HT1080 (cell line): ENCODE measurements at regions not wholly inside any gene's neighbourhood (a gene's known extent, or its start where the extent isn't known, plus 50 kb on each side); places are given as distances from the start of the nearest gene placed in this dataset.

Source experiments
- DNase-seq: peaks from one replicate; pipeline ENCODE4 v3.0.0-alpha.2; 2015; ENCODE audit warnings: low read depth

DNA sequence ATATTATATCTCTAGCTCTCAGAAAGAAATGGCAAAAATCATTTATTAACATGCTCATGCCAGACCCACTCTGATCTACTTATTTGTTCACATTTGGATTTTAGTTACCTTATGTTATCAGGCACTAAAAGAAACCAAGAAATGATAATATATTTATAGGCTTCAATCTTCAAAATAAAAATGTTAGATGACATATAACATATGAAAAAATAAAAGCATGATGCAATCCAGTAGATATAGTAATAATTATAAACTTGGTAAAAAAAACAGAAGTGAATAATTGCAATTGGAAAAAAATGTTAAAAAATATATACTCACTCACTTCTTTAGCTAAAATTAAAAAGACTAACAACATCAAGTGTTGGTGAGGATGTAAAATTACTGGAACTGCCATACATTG is 248.3 kb upstream of the VRK2 start:
- DNase-seq = no peak

DNA sequence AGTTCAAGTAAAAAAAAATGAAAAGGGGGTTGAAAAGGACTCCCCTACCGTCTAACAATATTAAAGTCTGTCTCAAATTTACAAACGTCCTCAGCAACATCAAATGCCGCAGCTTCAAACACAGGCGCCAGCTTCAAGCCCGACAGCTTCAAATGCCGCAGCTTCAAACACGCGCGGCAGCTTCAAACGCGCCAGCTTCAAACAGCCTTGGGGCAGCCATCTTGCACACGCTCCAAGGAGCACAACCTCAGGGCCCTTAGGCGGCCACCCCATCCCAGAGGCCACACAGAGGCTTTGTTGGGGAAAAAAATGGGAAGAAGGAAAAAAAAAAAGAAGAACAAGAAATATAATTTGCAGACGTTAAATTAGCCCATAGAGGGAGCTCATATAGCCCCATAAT is 244.4 kb upstream of the VRK2 start:
- DNase-seq = no peak

DNA sequence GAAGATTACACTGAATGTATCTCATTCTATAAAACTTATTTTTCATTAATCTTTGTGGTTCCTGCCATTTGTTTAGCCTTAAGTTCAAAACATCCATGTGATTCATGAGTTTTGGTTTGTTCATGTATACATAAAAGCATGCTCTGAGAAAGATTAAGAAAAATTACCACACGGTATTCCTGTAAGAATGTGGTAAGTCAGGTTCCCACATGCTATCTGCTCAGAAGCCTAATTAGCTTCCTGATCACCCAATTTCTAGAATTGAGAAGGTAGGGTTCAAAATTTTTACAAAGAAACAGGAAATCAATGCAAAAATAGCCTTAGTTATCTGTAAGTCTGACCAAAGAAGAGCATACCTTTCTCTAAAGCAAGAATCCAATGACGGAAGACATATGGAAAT is 241.6 kb upstream of the VRK2 start:
- no peak for DNase-seq

DNA sequence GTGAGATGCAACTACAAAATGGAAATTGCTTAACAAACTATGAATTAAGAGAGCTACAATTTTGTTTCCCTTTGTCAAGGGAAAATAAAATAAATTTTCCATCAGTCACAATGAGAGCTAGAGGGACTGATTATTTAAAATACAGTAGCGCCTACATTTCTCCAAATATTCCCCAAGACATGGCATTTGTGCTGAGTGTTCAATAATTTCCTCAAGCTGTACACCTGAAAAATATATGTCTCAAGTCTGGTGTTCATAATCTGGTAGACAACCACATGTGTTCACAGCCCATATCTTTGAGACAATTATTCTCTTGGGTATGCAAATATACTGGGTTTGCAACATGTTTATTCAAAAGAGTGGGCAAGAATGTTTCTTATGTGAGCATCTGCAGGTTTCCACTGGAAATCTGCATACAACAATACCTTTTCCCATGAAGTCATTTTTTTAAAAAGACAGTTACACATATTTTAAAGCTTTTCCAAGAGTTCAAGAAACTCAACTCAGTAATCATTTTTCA is 240.1 kb upstream of the VRK2 start:
- no peak for DNase-seq

DNA sequence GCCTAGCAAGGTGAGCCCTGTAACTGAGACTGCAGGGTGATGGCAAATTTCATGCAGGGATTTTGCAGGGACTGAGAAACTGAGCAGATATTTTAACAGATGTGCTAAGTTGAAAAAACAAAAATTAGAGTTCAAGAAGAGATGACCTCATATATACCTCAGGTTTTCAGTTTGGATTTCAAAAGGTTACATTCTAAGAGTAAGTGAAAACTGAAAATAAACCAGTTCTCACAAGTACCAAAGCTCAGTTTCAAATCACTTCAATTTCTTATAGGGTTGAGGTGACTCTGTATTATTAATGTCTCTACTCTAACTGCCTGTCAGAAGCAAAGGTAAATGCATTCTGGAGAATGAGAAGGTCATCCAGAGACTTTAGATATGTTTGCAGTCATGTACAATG is 237.4 kb upstream of the VRK2 start:
- no peak for DNase-seq

DNA sequence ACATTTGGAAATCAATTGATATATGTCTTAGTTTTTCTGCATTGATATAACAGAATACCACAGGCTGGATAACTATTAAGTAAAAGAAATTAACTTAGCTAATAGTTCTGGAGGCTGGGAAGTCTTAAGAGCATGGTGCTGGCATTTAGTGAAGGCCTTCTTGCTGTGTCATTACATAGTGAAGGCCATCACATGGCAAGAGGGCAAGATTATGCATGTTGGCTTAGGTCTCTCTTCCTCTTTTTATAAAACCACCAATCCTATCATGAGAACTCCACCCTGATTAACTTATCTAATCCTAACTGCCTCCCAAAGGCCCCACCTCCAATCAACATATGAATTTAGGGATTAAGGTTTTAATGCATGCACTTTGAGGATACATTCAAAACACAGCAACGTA is 225.5 kb upstream of the VRK2 start:
- no peak for DNase-seq

DNA sequence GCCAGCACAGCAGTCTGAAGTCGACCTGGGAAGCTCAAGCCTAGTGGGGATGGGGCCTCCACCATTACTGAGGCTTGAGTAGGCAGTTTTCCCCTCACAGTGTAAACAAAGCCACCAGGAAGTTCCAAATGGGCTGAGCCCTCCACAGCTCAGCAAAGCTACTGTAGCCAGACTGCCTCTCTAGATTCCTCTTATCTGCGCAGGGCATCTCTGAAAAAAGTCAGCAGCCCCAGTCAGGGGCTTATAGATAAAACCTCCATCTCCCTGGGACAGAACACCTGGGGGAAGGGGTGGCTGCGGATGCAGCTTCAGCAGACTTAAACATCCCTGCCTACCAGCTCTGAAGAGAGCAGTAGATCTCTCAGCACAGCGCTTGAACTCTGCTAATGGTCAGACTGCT is 218.4 kb upstream of the VRK2 start:
- no peak for DNase-seq

DNA sequence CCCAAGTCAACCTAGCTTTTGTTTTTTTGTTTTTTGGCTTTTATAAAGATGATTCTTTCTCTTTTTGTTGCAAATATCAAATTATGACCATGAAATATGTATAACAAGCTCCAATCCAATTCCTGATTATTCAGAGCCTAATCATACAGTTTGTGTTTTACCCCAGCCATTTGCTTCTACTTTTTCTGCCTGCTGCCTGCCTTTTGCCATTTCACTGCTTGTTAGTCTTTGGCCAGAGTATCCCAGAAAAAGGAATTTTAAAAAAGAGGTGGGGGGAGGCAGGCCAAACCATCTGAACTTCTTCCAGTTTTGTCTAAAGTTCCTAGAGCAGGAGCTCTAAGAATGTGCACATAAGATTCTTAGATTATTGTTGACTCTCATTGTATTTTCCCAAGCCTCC is 211.9 kb upstream of the VRK2 start:
- no peak for DNase-seq

DNA sequence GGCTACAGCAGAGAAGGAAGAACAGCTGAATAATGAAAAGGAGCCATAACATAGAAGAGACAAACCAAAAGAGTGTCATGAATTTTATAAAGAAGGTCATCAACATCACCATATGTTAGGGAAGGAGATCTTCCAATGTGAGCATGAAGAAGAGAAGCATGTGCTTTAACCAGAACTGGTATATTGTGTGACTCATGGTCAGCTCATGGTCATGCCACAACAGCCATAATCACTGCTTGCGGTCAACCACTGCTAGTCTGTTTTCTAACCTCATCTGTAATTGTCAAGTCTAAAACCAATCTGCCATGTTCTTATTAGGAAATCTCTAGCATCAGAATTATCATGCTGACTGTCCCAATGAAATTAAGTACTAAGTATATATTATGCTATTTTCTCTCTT is 204.1 kb upstream of the VRK2 start:
- DNase-seq = peak; percentile 84

DNA sequence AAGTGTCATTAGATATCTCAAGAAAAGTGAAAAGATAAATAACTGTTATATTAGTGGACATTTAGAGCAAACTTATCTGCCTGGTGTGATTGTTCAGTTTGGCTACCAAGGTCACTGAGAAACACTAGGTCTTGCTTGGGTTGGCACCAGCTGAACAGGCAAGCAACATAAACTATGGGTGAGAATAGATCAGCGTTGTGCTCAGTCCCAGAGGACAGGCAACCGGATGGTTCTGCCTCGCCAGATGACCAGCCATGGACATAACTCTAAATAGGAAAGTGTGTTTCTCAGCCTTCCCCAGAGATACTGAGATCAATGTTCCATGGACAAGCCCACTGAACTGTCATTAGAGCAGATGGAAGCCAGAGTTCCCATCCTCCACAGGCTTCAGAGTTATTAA is 203.4 kb upstream of the VRK2 start:
- DNase-seq = no peak

DNA sequence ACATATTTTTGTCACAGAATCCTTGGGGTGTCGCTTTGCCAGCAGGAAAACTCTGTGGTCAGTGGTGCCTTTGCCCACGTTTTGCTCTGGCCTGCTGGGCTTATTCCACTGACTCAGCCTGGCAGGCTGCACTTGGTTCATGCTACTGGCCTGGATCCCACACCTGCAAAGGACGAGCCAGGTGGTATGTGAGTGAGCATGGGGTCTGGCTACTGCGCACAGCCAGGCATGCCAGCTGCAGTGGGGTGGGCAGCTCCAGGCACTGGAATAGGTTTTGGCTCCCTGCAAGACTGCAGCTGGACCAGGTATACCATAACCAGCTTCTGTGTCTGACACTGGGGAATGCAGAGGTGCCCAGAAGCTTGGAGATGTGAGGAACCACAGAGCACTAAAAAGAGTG is 197.9 kb upstream of the VRK2 start:
- no peak for DNase-seq

DNA sequence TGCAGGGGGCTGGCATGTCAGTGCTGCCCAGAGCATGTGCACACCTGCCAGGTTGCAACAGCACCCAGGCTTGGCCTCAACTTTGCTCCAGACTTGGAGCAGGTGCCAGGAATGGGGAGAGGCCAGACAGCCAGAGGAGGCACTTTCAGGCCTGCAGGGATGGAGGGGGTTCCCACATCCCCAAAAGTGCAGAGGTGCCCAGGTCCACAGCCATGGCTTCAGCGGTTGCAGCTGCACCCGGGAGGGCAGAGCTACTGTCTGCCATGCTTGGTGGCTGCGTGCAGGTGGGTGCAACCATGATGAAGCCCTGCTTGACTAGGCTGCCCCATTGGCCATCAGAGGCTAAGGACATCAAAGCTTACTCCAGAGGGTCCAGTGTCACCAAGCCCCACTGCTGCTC is 196.8 kb upstream of the VRK2 start:
- DNase-seq = no peak

DNA sequence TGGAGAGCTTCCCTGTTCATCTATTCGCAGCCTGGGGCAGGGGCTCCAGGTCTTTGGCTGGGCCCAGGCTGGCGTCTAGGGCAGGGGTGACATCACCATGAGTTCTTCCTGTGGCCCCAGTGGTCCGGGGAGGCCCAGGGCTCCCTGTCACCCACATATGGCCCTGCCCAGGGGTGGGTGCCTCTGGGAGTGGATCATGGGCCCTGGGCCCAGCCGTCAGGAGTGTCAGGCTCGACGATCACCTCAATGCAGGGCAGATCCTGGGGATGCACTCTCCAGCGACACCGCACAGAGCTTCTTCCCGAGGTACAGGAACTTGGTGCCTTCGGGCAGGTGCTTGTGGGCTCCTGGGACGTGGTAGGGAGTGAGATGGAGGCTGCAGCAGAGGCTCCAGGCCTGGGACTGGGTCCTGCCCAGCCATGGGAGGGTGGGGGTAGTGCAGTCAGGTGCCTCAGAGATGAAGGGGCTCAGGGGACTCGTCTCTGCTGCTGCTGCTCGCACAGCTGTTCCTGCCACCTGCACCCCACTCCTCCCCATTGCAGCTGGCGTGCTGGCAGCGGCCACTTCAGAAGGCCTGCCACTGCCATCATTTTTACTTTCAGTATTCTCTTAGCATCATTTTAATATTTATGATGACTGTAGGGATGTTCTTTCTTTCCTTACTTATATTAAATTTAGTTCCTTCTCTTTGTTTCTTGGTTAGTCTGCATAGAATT is 196.0 kb upstream of the VRK2 start:
- no peak for DNase-seq

DNA sequence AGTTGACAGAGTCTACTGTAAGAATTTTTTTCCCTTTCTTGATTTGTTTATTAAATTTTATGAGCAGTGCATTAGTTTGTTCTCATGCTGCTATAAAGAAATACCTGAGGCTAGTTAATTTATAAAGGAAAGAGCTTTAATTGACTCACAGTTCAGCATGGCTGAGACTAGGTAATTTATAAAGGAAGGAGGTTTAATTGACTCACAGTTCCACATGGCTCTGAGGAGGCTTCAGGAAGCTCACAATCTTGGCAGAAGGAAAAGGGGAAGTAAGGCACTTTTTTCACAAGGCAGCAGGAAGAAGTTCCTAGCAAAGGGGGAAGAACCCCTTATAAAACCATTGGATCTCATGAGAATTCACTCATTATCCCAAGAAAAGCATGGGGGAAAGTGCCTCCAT is 191.4 kb upstream of the VRK2 start:
- DNase-seq = no peak

DNA sequence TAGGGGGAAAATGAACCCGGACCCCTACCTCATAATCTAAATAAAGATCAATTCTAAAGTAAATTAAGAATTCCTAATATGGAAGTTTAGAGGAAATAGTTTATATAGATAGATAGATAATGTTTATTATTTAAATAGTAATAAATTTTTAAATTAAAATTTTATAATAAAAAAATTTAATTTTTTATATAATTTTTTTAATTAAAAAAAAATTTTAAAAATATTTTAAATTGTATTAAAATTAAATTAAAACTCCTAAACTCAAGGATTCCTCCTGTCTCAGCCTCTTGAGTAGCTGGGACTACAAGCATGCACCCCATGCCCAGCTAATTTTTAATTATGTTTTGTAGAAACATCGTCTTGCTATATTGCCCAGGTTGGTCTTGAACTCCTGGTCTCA is 186.9 kb upstream of the VRK2 start:
- no peak for DNase-seq

DNA sequence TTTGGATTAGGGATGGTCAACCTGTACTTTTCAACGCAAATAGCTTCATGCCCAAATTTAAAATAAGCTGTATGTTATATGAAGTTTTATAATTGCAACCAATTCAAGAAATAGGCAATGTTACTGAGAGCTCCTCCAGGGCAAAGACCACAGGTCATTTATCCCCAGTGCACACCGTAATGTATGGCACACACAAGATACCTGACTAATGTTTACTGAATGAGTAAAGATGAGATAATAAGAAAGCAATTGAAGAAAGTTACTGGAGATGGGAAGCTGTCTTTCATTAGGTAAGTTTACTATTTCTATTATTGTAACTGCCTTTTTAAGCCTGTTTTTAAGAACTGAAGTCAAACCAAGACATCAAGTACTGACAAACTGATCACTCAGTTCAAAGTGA is 184.5 kb upstream of the VRK2 start:
- DNase-seq = peak; percentile 24

DNA sequence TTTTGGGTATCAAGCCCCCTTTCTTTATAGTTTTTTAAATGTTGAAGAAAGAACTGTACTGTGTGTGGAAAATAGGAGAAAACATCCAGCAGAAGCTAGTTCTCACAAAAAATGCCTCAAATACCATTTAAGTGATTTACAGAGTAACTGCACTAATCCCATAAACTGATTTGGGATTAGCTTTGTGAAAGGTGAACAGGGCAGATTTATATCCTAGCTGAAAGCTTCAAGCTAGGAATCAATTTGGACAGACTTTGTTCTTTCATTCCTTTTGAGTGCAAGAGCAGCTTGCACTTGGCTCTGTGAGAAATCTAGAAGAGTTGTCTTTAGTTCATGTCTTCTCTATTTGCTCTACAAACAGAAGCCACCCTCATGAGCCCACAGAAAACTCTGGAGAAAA is 183.9 kb upstream of the VRK2 start:
- DNase-seq = no peak

DNA sequence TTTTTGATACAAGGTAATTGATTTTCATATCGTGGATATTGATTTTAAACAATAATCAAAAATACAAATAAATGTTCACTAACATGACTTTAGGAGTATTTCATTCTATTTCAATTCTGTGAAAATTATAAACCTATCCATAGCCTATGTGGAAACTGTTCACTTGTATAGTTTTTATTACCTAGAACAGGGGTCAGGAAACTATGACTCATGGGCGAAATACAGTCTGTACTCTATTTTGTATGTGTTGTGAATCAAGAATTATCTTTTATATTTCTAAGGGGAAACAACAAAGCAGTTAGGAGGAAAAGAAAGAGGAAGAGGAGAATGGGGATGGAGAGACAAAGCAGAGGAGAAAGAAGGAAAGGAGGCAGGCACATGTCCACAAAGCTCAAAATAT is 181.7 kb upstream of the VRK2 start:
- DNase-seq = no peak

DNA sequence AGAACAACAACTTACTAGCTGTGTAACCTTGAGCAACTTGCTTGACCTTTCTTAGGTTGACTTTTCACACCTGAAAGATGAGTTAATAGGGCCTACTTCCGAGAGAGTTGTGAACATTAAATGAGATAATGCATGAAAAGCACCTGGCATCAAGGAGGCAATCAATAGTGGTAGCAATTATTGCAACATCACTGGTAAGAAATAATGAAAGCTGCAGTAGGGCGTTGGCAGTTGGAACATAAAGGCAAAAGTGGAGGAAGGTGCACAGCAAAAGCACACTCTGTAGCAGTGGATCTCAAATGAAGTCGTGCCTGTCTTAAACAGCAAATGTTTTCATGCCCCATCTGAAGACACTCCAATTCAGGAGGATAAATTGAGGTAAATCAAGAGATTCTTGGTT is 178.9 kb upstream of the VRK2 start:
- DNase-seq = no peak

DNA sequence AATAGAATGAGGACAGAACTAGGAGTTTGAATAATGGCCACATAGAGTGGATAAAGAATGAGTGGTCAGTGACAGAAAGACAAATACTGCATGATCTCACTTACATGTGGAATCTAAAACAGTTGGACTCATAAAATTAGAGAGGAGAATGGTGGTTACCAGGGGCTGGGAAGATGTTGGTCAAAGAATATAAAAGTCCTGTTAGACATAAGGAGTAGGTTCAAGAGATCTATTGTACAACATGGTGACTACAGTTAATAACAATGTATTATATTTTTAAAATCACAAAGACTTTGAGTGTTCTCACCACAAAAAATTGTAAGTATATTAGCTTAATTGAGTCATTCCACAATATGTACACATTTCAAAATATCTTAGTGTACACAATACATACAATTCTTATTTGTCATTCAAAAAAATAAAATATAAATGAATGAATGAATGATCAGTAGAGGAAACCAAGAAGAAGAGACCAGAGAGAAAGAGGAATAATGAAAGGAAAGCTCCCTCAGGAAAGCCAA is 177.9 kb upstream of the VRK2 start:
- no peak for DNase-seq

DNA sequence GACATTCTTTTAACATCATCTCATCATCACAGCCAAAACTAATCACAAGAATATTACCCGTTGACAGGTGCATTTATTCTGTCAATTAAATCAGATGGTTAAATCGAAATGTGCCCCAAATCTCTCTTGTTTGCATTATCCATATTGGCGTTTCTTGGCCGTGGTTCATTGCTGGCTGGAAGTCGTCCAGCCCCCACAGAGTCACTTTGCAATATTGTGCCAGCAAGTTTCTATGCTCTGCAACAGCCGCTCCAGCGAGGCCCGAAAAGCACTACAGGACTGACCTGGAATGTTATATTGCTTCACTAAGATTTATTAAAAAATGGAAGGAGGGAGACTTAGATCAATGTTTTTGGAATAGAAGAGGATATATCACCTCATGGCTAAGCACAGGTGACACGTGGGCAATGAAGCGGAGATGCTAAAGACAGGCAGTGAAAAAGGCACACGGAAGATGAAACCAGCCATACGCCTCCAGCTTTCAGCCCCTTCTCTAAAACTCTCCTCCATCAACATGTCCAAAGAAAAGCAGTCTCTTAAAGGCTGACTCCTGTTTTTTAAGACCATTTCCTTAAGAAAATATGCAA is 176.8 kb upstream of the VRK2 start:
- no peak for DNase-seq

DNA sequence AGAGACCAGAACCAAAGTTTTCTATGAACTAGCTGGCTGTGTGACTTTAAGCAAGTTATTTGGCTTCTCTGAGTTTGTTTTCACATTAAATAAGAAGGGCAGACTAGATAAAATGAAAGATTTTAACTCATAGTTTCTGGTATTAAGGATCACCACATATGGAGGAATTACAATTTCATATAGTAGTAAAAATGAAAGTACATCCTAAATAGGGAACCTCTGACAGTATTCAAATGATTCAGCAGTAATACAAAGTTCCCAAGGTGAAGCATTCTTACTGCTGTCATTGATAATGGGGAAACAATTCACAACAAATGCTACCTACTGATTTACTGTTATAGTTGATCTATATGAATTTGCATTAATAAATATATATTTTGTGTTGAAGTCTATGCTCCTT is 170.3 kb upstream of the VRK2 start:
- no peak for DNase-seq

DNA sequence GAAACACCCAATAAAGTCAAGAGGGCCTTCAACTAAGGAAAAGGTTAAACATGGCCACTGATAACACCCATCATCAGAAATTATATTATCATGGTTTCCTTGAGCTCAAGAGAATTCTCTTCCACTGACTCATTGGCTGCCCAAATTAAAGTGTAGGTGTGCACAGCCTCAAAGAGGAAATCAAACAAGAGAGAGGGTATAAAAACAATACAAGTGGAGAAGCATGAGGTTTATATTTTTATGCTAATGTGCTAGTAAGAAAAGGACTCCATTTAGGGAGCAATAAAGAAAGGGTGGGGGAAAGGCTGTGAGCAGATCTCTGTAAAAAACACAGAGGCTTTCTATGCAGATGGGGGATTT is 168.8 kb upstream of the VRK2 start:
- no peak for DNase-seq
